SK-N-SH treated with all-trans-retinoic acid at 6 μM for 48 hours (cell line): ENCODE measurements at regions not wholly inside any gene's neighbourhood (a gene's known extent, or its start where the extent isn't known, plus 50 kb on each side); places are given as distances from the start of the nearest gene placed in this dataset.

Experiments used
- ATAC-seq: fragments of 200-7000 bp; cut with Tn5 transposase; 3 replicates; pipeline ENCODE4 v1.9.1; 2020; ENCODE audit warnings: mild to moderate bottlenecking, moderate library complexity
- ARNTL ChIP-seq: fragments of 450-650 bp; formaldehyde crosslinking; IDR thresholded peaks from 2 replicates; pipeline ENCODE4 v1.5.0; 2020; ENCODE audit warnings: low read depth, mild to moderate bottlenecking, moderate library complexity, borderline replicate concordance
- BACH2 ChIP-seq: fragments of 250-450 bp; sonication (Bioruptor Pico); IDR thresholded peaks from 2 replicates; pipeline ENCODE4 v1.9.0; 2021; ENCODE audit warnings: mild to moderate bottlenecking, borderline replicate concordance
- CSDC2 ChIP-seq: fragments of 250-450 bp; sonication (Bioruptor Pico); IDR thresholded peaks from 2 replicates; pipeline ENCODE4 v1.5.0; 2020; ENCODE audit warnings: mild to moderate bottlenecking, moderate library complexity
- ESRRG ChIP-seq: fragments of 250-450 bp; sonication (Bioruptor Pico); IDR thresholded peaks from 2 replicates; pipeline ENCODE4 v1.6.1; 2021; ENCODE audit warnings: mild to moderate bottlenecking
- GLIS3 ChIP-seq: fragments of 250-450 bp; sonication (Bioruptor Pico); IDR thresholded peaks from 2 replicates; pipeline ENCODE4 v1.5.0; 2020; ENCODE audit warnings: mild to moderate bottlenecking, moderate library complexity
- ISL1 ChIP-seq: fragments of 250-450 bp; sonication (Bioruptor Pico); IDR thresholded peaks from 2 replicates; pipeline ENCODE4 v2.1.2; 2022; ENCODE audit warnings: mild to moderate bottlenecking, moderate library complexity
- PPARA ChIP-seq: fragments of 250-450 bp; sonication (Bioruptor Pico); IDR thresholded peaks from 2 replicates; pipeline ENCODE4 v1.5.0; 2020; ENCODE audit warnings: mild to moderate bottlenecking, borderline replicate concordance
- RARB ChIP-seq: fragments of 250-450 bp; sonication (Bioruptor Pico); IDR thresholded peaks from 2 replicates; pipeline ENCODE4 v1.8.0; 2021; ENCODE audit warnings: mild to moderate bottlenecking, moderate library complexity
- SNAI2 ChIP-seq: fragments of 250-450 bp; sonication (Bioruptor Pico); IDR thresholded peaks from 2 replicates; pipeline ENCODE4 v1.5.0; 2020; ENCODE audit warnings: mild to moderate bottlenecking, moderate library complexity
- TCF4 ChIP-seq: fragments of 250-450 bp; sonication (Bioruptor Pico); IDR thresholded peaks from 2 replicates; pipeline ENCODE4 v1.8.0; 2021; ENCODE audit warnings: mild to moderate bottlenecking, moderate library complexity, borderline replicate concordance
- TOX ChIP-seq: fragments of 250-450 bp; sonication (Bioruptor Pico); IDR thresholded peaks from 2 replicates; pipeline ENCODE4 v1.8.0; 2021; ENCODE audit warnings: mild to moderate bottlenecking, moderate library complexity, borderline replicate concordance
- ZC3H10 ChIP-seq: fragments of 250-450 bp; sonication (Bioruptor Pico); IDR thresholded peaks from 2 replicates; pipeline ENCODE4 v1.5.1; 2021; ENCODE audit warnings: mild to moderate bottlenecking, moderate library complexity
- ZFP3 ChIP-seq: fragments of 250-450 bp; sonication (Bioruptor Pico); IDR thresholded peaks from 2 replicates; pipeline ENCODE4 v1.5.0; 2020; ENCODE audit warnings: mild to moderate bottlenecking, moderate library complexity
- ZFP30 ChIP-seq: fragments of 450-650 bp; formaldehyde crosslinking; IDR thresholded peaks from 2 replicates; pipeline ENCODE4 v1.5.0; 2022; ENCODE audit warnings: mild to moderate bottlenecking, moderate library complexity
- ZNF70 ChIP-seq: fragments of 450-650 bp; formaldehyde crosslinking; IDR thresholded peaks from 2 replicates; pipeline ENCODE4 v1.5.0; 2020; ENCODE audit warnings: mild to moderate bottlenecking, moderate library complexity
- ZNF8 ChIP-seq: fragments of 450-650 bp; formaldehyde crosslinking; IDR thresholded peaks from 2 replicates; pipeline ENCODE4 v1.5.0; 2020; ENCODE audit warnings: mild to moderate bottlenecking, moderate library complexity
- TF ChIP-seq, protein P1 (sequence below): fragments of 250-450 bp; sonication (Bioruptor Pico); IDR thresholded peaks from 2 replicates; pipeline ENCODE4 v1.8.0; 2021; ENCODE audit warnings: low read depth, mild to moderate bottlenecking, moderate library complexity, borderline replicate concordance
- TF ChIP-seq, protein P2 (sequence below): fragments of 250-450 bp; sonication (Bioruptor Pico); IDR thresholded peaks from 2 replicates; pipeline ENCODE4 v1.8.0; 2020; ENCODE audit warnings: mild to moderate bottlenecking, moderate library complexity, borderline replicate concordance
- TF ChIP-seq, protein P3 (sequence below): fragments of 250-450 bp; sonication (Bioruptor Pico); IDR thresholded peaks from 2 replicates; pipeline ENCODE4 v1.5.1; 2021; ENCODE audit warnings: mild to moderate bottlenecking, moderate library complexity
- TF ChIP-seq, protein P4 (sequence below): fragments of 250-450 bp; sonication (Bioruptor Pico); IDR thresholded peaks from 2 replicates; pipeline ENCODE4 v1.5.0; 2020; ENCODE audit warnings: mild to moderate bottlenecking, moderate library complexity
- TF ChIP-seq, protein P5 (sequence below): fragments of 250-450 bp; sonication (Bioruptor Pico); IDR thresholded peaks from 2 replicates; pipeline ENCODE4 v1.5.1; 2020; ENCODE audit warnings: low read depth, mild to moderate bottlenecking, moderate library complexity

- TF ChIP-seq TCF4 (CRISPR knock-in tag) (no peak), ISL1 (CRISPR knock-in tag) (no peak), ARNTL (CRISPR knock-in tag) (no peak), GLIS3 (no peak), ZC3H10 (no peak), RARB (CRISPR knock-in tag) (no peak), ZNF70 (CRISPR knock-in tag) (no peak), BACH2 (no peak), ZFP30 (no peak), TOX (CRISPR knock-in tag) (no peak), SNAI2 (no peak), ZNF8 (CRISPR knock-in tag) (no peak), PPARA (CRISPR knock-in tag) (no peak)
- TF ChIP-seq, protein P1, sequence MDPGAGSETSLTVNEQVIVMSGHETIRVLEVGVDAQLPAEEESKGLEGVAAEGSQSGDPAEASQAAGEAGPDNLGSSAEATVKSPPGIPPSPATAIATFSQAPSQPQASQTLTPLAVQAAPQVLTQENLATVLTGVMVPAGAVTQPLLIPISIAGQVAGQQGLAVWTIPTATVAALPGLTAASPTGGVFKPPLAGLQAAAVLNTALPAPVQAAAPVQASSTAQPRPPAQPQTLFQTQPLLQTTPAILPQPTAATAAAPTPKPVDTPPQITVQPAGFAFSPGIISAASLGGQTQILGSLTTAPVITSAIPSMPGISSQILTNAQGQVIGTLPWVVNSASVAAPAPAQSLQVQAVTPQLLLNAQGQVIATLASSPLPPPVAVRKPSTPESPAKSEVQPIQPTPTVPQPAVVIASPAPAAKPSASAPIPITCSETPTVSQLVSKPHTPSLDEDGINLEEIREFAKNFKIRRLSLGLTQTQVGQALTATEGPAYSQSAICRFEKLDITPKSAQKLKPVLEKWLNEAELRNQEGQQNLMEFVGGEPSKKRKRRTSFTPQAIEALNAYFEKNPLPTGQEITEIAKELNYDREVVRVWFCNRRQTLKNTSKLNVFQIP (CRISPR knock-in tag), result no peak
- TF ChIP-seq, protein P2, sequence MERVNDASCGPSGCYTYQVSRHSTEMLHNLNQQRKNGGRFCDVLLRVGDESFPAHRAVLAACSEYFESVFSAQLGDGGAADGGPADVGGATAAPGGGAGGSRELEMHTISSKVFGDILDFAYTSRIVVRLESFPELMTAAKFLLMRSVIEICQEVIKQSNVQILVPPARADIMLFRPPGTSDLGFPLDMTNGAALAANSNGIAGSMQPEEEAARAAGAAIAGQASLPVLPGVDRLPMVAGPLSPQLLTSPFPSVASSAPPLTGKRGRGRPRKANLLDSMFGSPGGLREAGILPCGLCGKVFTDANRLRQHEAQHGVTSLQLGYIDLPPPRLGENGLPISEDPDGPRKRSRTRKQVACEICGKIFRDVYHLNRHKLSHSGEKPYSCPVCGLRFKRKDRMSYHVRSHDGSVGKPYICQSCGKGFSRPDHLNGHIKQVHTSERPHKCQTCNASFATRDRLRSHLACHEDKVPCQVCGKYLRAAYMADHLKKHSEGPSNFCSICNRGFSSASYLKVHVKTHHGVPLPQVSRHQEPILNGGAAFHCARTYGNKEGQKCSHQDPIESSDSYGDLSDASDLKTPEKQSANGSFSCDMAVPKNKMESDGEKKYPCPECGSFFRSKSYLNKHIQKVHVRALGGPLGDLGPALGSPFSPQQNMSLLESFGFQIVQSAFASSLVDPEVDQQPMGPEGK (CRISPR knock-in tag), result no peak
- TF ChIP-seq, protein P3, sequence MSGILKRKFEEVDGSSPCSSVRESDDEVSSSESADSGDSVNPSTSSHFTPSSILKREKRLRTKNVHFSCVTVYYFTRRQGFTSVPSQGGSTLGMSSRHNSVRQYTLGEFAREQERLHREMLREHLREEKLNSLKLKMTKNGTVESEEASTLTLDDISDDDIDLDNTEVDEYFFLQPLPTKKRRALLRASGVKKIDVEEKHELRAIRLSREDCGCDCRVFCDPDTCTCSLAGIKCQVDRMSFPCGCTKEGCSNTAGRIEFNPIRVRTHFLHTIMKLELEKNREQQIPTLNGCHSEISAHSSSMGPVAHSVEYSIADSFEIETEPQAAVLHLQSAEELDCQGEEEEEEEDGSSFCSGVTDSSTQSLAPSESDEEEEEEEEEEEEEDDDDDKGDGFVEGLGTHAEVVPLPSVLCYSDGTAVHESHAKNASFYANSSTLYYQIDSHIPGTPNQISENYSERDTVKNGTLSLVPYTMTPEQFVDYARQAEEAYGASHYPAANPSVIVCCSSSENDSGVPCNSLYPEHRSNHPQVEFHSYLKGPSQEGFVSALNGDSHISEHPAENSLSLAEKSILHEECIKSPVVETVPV, result no peak
- TF ChIP-seq, protein P4, sequence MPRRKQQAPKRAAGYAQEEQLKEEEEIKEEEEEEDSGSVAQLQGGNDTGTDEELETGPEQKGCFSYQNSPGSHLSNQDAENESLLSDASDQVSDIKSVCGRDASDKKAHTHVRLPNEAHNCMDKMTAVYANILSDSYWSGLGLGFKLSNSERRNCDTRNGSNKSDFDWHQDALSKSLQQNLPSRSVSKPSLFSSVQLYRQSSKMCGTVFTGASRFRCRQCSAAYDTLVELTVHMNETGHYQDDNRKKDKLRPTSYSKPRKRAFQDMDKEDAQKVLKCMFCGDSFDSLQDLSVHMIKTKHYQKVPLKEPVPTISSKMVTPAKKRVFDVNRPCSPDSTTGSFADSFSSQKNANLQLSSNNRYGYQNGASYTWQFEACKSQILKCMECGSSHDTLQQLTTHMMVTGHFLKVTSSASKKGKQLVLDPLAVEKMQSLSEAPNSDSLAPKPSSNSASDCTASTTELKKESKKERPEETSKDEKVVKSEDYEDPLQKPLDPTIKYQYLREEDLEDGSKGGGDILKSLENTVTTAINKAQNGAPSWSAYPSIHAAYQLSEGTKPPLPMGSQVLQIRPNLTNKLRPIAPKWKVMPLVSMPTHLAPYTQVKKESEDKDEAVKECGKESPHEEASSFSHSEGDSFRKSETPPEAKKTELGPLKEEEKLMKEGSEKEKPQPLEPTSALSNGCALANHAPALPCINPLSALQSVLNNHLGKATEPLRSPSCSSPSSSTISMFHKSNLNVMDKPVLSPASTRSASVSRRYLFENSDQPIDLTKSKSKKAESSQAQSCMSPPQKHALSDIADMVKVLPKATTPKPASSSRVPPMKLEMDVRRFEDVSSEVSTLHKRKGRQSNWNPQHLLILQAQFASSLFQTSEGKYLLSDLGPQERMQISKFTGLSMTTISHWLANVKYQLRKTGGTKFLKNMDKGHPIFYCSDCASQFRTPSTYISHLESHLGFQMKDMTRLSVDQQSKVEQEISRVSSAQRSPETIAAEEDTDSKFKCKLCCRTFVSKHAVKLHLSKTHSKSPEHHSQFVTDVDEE (CRISPR knock-in tag), result no peak
Measured at GRCh38 chr6:92635553-92636153, 783.7 kb downstream of the EPHA7 start.

DNA sequence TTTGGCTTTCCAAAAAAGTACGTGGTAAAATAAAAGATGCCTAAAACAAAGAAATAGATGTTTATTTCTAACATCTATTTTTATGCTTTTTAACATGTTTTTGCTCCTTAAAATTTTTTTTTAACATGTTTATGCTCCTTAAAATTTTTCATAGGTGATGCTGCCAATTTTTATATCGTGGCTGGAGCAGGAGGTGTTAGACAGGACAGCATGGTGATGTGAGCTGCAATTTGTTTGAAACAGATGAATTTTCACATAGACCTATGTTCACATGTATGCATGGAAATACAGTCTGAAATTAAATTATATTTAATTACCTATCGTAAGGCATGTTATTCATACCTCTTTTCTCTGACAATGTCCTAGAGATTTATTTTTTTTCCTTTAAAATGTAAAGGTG is 784.8 kb downstream of the EPHA7 start:
- TF ChIP-seq BACH2, result no peak
- TF ChIP-seq, protein P5, sequence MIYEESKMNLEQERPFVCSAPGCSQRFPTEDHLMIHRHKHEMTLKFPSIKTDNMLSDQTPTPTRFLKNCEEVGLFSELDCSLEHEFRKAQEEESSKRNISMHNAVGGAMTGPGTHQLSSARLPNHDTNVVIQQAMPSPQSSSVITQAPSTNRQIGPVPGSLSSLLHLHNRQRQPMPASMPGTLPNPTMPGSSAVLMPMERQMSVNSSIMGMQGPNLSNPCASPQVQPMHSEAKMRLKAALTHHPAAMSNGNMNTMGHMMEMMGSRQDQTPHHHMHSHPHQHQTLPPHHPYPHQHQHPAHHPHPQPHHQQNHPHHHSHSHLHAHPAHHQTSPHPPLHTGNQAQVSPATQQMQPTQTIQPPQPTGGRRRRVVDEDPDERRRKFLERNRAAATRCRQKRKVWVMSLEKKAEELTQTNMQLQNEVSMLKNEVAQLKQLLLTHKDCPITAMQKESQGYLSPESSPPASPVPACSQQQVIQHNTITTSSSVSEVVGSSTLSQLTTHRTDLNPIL (CRISPR knock-in tag), result no peak
- no peak for TF ChIP-seq ZFP3 (CRISPR knock-in tag)
- TF ChIP-seq RARB (CRISPR knock-in tag), result no peak

More at GRCh38 chr6:92635553-92636153, 783.7 kb downstream of the EPHA7 start:
- no peak for ATAC-seq

DNA sequence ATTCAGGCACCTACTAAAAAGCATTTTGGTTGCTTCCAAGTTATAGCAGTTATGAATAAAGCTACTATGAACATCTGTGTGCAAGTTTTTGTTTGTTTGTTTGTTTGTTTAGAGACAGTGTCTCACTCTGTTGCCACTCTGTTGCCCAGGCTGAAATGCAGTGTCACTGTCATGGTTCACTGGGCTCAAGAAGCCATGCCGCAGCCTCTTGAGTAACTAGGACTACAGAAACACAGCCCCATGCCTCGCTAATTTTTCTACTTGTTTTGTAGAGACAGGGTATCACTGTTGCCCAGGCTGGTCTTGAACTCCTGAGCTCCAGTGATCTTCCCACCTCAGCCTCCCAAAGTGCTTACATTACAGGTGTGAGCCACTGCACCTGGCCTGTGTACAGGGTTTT is 795.9 kb downstream of the EPHA7 start:
- no peak for ATAC-seq
- TF ChIP-seq BACH2, result no peak
- no peak for TF ChIP-seq TOX (CRISPR knock-in tag)
- no peak for TF ChIP-seq ZFP3 (CRISPR knock-in tag)
- TF ChIP-seq, protein P4 (CRISPR knock-in tag), result no peak
- no peak for TF ChIP-seq GLIS3
- no peak for TF ChIP-seq RARB (CRISPR knock-in tag)
- TF ChIP-seq, protein P5 (CRISPR knock-in tag), result no peak
- TF ChIP-seq ISL1 (CRISPR knock-in tag), result no peak
- TF ChIP-seq, protein P2 (CRISPR knock-in tag), result no peak
- TF ChIP-seq ZC3H10, result no peak
- TF ChIP-seq SNAI2, result no peak
- no peak for TF ChIP-seq CSDC2 (CRISPR knock-in tag)
- no peak for TF ChIP-seq PPARA (CRISPR knock-in tag)
- no peak for TF ChIP-seq ESRRG (CRISPR knock-in tag)
- no peak for TF ChIP-seq ARNTL (CRISPR knock-in tag)

More for the DNA sequence above, 784.8 kb downstream of the EPHA7 start:
- no peak for ATAC-seq
